Panc1 (cell line): ENCODE measurements at regions not wholly inside any gene's neighbourhood (a gene's known extent, or its start where the extent isn't known, plus 50 kb on each side); places are given as distances from the start of the nearest gene placed in this dataset.

ENCODE experiments used
- ATAC-seq: fragments of 200-7000 bp; cut with Tn5 transposase; 2 replicates; pipeline ENCODE4 v1.9.1; 2020; ENCODE audit warnings: mild to moderate bottlenecking, moderate library complexity
- BruUV-seq: library from RNA; stranded (reverse); fragments of 400-500 nt; replicated peaks from 2 replicates; lab custom pipeline; 2021; lab: Mats Ljungman, UMichigan
- CTCF ChIA-PET: fragments of 300-600 bp; sonication (Branson Sonifier 250); formaldehyde crosslinking; loops from one replicate; lab custom pipeline; 2022; ENCODE audit warnings: antibody characterized with exemption; lab: Charles Lee
- POLR2A ChIA-PET: fragments of 300-600 bp; sonication (Branson Sonifier 250); formaldehyde crosslinking; loops from one replicate; lab custom pipeline; 2022; ENCODE audit warnings: antibody characterized with exemption; lab: Charles Lee
- DNase-seq: peaks from one replicate; pipeline ENCODE4 v3.0.0-alpha.2; 2010; ENCODE audit warnings: low read depth, low spot score
- H3K27ac ChIP-seq: 2 replicates; pipeline ENCODE4 v1.5.1; 2011; ENCODE audit warnings: mild to moderate bottlenecking, low read length, inconsistent platforms
- H3K27me3 ChIP-seq: fragments of 200-500 bp; sonication (Bioruptor generic); 2 replicates; pipeline ENCODE4 v1.6.0; 2014; ENCODE audit warnings: low read length, inconsistent platforms; ENCODE audit not compliant: control insufficient read depth, insufficient read depth
- H3K36me3 ChIP-seq: fragments of 200-500 bp; sonication (Bioruptor generic); 2 replicates; pipeline ENCODE4 v1.5.1; 2014; ENCODE audit warnings: inconsistent platforms, mild to moderate bottlenecking, low read length, moderate library complexity; ENCODE audit not compliant: control insufficient read depth, insufficient read depth
- H3K4me1 ChIP-seq: 2 replicates; pipeline ENCODE4 v1.5.1; 2011; ENCODE audit warnings: inconsistent platforms, mild to moderate bottlenecking, low read length, moderate library complexity; ENCODE audit not compliant: control insufficient read depth, insufficient read depth
- H3K4me3 ChIP-seq, 2 experiments: 2 replicates each; pipeline ENCODE4 v1.5.1; 2011 to 2012; ENCODE audit warnings: low read depth in 2 of 2, low read length in 2 of 2, mild to moderate bottlenecking in 2 of 2, inconsistent platforms in 1 of 2, moderate library complexity in 1 of 2
- H3K9me3 ChIP-seq: fragments of 200-500 bp; sonication (Bioruptor generic); 2 replicates; pipeline ENCODE4 v1.5.1; 2014; ENCODE audit warnings: low read depth, mild to moderate bottlenecking, inconsistent platforms, low read length, moderate library complexity; ENCODE audit not compliant: control insufficient read depth, insufficient read depth
- POLR2AphosphoS5 ChIP-seq: IDR thresholded peaks from 2 replicates; pipeline ENCODE4 v1.6.1; 2012; ENCODE audit warnings: mild to moderate bottlenecking, low read depth, low read length, moderate library complexity
- SIN3A ChIP-seq: IDR thresholded peaks from 2 replicates; pipeline ENCODE4 v1.6.1; 2012; ENCODE audit warnings: low read depth, mild to moderate bottlenecking, low read length, moderate library complexity, borderline replicate concordance; ENCODE audit not compliant: insufficient read depth
- TCF7L2 ChIP-seq: IDR thresholded peaks from 2 replicates; pipeline ENCODE4 v1.6.1; 2011; ENCODE audit warnings: mild to moderate bottlenecking, low read depth, low read length, inconsistent platforms
- in situ Hi-C: cut with HindIII; loops from 2 replicates; pipeline ENCODE4 v1.10.0; 2016; ENCODE audit warnings: low sequenced_read_pairs, low pct_unique_long_range_greater_than_20kb
- intact Hi-C: fragments of 100-400 bp; cut with micrococcal nuclease; formaldehyde crosslinking; loops from one replicate; pipeline ENCODE4 v1.10.0; 2022; ENCODE audit not compliant: unreplicated experiment
- TF ChIP-seq, protein P1 (sequence below): fragments of 450-650 bp; IDR thresholded peaks from 2 replicates; pipeline ENCODE4 v1.5.1; 2017; ENCODE audit warnings: mild to moderate bottlenecking
- TF ChIP-seq, protein P2 (sequence below), 2 experiments: IDR thresholded peaks; 2 replicates each; pipeline ENCODE4 v1.6.1; 2011 to 2012; ENCODE audit warnings: low read depth in 2 of 2, control low read depth in 1 of 2, low read length in 1 of 2, mild to moderate bottlenecking in 1 of 2, moderate library complexity in 1 of 2; ENCODE audit not compliant: insufficient read depth in 1 of 2

DNA sequence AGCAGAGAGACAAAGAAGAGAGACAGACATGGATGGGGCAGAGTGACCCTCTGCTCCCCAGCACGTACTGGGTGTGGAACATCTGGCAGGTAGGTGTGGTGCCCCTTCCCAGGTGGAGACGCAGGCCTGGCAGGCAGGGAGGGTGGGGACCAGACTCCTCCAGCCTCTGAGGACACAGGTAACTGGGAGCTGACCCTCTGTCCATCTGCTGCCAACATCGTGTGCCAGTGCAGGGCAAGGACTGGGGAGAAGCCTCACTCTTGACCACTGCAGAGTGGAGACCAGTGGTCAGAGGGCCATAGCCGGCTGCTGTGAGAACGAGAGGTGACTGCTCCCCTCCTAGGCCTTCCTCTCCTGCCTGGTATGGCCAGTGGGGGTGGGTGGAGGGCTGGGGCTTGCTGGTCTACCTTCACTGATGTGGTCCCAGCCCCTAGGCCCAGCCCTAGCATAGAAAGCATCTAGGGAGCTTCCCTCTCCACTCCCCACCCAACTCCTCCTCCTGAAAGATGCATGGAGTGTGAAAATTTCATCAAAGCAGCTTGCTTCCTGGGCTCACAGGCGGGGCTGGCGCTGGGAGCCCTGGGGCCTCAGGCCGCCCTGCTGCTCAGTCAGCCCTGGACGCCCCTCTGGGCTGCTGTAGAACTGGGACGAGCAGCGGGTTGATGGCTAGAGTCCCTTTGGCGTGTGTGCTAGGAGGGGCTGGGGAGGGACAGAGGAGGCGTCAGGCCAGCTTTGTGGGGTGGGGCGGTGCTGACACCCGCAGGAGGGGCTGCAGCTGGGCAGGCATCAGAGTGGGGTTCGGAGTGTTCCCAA, 90.3 kb downstream of the PLXNA1 start:
- ChIA-PET CTCF (no interaction called here), POLR2A (no interaction called here)
- no peaks in the 10 kb centered on the region for H3K9me3 ChIP-seq
- no peaks in the 10 kb centered on the region for H3K36me3 ChIP-seq
- intact Hi-C loops (no loop called here), in situ Hi-C loops (no loop called here)
- BruUV-seq: no TSS peak
- H3K27me3 ChIP-seq: no peaks in the 10 kb centered on the region
- DNase-seq (no peak), ATAC-seq (no peak)
- H3K27ac ChIP-seq: no peak overlapping the region
- H3K4me3 ChIP-seq: no peak overlapping the region
- peaks cover 4% of the 10 kb centered on the region for H3K4me1 ChIP-seq
- no peak for TF ChIP-seq POLR2AphosphoS5
- TF ChIP-seq SIN3A: no peak
- no peak for TF ChIP-seq TCF7L2
- TF ChIP-seq, protein P1, sequence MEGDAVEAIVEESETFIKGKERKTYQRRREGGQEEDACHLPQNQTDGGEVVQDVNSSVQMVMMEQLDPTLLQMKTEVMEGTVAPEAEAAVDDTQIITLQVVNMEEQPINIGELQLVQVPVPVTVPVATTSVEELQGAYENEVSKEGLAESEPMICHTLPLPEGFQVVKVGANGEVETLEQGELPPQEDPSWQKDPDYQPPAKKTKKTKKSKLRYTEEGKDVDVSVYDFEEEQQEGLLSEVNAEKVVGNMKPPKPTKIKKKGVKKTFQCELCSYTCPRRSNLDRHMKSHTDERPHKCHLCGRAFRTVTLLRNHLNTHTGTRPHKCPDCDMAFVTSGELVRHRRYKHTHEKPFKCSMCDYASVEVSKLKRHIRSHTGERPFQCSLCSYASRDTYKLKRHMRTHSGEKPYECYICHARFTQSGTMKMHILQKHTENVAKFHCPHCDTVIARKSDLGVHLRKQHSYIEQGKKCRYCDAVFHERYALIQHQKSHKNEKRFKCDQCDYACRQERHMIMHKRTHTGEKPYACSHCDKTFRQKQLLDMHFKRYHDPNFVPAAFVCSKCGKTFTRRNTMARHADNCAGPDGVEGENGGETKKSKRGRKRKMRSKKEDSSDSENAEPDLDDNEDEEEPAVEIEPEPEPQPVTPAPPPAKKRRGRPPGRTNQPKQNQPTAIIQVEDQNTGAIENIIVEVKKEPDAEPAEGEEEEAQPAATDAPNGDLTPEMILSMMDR: no peak
- TF ChIP-seq, protein P2, sequence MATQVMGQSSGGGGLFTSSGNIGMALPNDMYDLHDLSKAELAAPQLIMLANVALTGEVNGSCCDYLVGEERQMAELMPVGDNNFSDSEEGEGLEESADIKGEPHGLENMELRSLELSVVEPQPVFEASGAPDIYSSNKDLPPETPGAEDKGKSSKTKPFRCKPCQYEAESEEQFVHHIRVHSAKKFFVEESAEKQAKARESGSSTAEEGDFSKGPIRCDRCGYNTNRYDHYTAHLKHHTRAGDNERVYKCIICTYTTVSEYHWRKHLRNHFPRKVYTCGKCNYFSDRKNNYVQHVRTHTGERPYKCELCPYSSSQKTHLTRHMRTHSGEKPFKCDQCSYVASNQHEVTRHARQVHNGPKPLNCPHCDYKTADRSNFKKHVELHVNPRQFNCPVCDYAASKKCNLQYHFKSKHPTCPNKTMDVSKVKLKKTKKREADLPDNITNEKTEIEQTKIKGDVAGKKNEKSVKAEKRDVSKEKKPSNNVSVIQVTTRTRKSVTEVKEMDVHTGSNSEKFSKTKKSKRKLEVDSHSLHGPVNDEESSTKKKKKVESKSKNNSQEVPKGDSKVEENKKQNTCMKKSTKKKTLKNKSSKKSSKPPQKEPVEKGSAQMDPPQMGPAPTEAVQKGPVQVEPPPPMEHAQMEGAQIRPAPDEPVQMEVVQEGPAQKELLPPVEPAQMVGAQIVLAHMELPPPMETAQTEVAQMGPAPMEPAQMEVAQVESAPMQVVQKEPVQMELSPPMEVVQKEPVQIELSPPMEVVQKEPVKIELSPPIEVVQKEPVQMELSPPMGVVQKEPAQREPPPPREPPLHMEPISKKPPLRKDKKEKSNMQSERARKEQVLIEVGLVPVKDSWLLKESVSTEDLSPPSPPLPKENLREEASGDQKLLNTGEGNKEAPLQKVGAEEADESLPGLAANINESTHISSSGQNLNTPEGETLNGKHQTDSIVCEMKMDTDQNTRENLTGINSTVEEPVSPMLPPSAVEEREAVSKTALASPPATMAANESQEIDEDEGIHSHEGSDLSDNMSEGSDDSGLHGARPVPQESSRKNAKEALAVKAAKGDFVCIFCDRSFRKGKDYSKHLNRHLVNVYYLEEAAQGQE (IDR thresholded peaks at IDR 0.05; ENCODE audit: insufficient read depth in 1 of 2, low read depth in 2 of 2, low read length in 1 of 2): no peak

DNA sequence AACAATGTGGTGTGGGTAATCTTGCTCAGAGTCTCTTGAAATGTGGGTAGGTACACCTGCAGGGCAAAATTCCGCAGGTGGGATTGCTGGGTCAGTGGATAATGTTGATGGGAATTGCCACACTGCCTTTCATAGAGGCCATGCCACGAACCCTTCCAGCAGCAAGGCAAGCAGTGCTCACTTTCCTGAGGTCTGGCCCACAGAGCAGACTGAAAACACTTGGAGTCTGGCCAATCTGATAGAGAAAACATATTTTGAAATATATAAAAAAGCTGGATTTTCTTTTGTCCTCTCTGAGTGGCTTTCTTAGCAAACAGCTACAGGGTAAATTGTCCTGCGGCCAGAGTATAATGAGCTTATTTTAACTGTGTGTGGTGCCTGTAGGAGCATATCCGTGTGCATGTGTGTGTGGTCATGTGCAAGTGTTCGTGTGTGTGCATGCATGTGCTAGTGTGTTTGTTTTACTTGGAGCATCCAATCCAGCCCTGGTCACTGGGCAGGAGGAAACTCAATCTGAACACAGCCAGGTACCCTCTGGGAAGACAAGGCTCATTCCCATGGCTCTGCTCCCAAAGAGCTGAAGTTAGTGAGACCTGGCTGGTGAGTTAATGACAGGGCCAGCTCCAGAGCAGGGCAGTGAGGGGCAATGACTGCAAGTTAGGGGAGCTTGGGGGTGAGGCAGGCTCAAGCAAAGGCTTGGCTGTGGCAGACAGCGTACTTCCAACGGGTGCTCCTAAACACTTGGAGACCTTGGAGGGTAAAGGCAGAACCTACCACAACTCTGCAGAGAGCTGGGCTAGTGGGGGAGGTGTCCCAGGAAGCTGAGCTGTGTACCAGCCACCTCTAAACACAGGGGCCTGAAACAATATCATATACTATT, 91.3 kb downstream of the PLXNA1 start:
- intact Hi-C loops: no loop called here
- CTCF ChIA-PET: no interaction called here
- no peak overlapping the region for H3K27ac ChIP-seq
- H3K4me3 ChIP-seq: no peak overlapping the region
- no peaks in the 10 kb centered on the region for H3K27me3 ChIP-seq
- BruUV-seq: no TSS peak
- ATAC-seq (peak; percentile 8; the same call in 1 of the 2 replicates), DNase-seq (no peak)
- TF ChIP-seq, protein P2 (IDR thresholded peaks at IDR 0.05; ENCODE audit: insufficient read depth in 1 of 2, low read depth in 2 of 2, low read length in 1 of 2): no peak
- no peak for TF ChIP-seq SIN3A
- no peak for TF ChIP-seq POLR2AphosphoS5
- TF ChIP-seq TCF7L2: no peak
- TF ChIP-seq, protein P1: no peak
- POLR2A ChIA-PET: no interaction called here
- H3K9me3 ChIP-seq: no peaks in the 10 kb centered on the region
- in situ Hi-C loops: no loop called here
- H3K36me3 ChIP-seq: no peaks in the 10 kb centered on the region
- peaks cover 4% of the 10 kb centered on the region for H3K4me1 ChIP-seq
